ENCODE measurements at regions not wholly inside any gene's neighbourhood (a gene's known extent, or its start where the extent isn't known, plus 50 kb on each side); places are given as distances from the start of the nearest gene placed in this dataset.

- intact Hi-C loops (cut with DNase I; ENCODE audit: low total_unique reads) (no loop called here), in situ Hi-C loops (cut with MboI; ENCODE audit: low sequenced_read_pairs in 4 of 4) (no loop called here)
- no peaks in the 10 kb centered on the region for H3K36me3 ChIP-seq
- no peak for TF ChIP-seq POLR2A (IDR thresholded peaks at IDR 0.05)
- no peak for TF ChIP-seq CTCF (IDR thresholded peaks at IDR 0.05 in 4 of 5, conservative IDR thresholded peaks at IDR 0.05 in 1 of 5)
- no peak for ATAC-seq
- H3K27me3 ChIP-seq, result no peaks in the 10 kb centered on the region
- no peaks in the 10 kb centered on the region for H3K9me3 ChIP-seq
- no peak for DNase-seq
- H3K4me1 ChIP-seq, result no peaks in the 10 kb centered on the region
- no peak overlapping the region for H3K4me3 ChIP-seq
- H3K27ac ChIP-seq, result no peak overlapping the region
These were observed 131.2 kb upstream of the MAP3K1 start for GRCh38 chr5:56684159-56684558.

- intact Hi-C loops (cut with DNase I; ENCODE audit: low total_unique reads) (no loop called here), in situ Hi-C loops (cut with MboI; ENCODE audit: low sequenced_read_pairs in 4 of 4) (no loop called here)
- Histone ChIP-seq H3K36me3 (no peaks in the 10 kb centered on the region), H3K9me3 (no peaks in the 10 kb centered on the region), H3K4me3 (no peak overlapping the region), H3K4me1 (no peaks in the 10 kb centered on the region), H3K27me3 (no peaks in the 10 kb centered on the region), H3K27ac (no peak overlapping the region)
- DNase-seq (no peak), ATAC-seq (no peak)
- TF ChIP-seq CTCF (IDR thresholded peaks at IDR 0.05 in 4 of 5, conservative IDR thresholded peaks at IDR 0.05 in 1 of 5), result no peak
- TF ChIP-seq POLR2A (IDR thresholded peaks at IDR 0.05), result no peak
These were observed 131.6 kb upstream of the MAP3K1 start for GRCh38 chr5:56683733-56684132.

- Histone ChIP-seq H3K27ac (no peak overlapping the region), H3K36me3 (no peaks in the 10 kb centered on the region), H3K27me3 (no peaks in the 10 kb centered on the region), H3K4me3 (no peak overlapping the region), H3K4me1 (no peaks in the 10 kb centered on the region), H3K9me3 (no peaks in the 10 kb centered on the region)
- intact Hi-C loops (cut with DNase I; ENCODE audit: low total_unique reads), result no loop called here
- TF ChIP-seq POLR2A (IDR thresholded peaks at IDR 0.05) (no peak), CTCF (IDR thresholded peaks at IDR 0.05 in 4 of 5, conservative IDR thresholded peaks at IDR 0.05 in 1 of 5) (no peak)
- ATAC-seq (no peak), DNase-seq (no peak)
- in situ Hi-C loops (cut with MboI; ENCODE audit: low sequenced_read_pairs in 4 of 4), result no loop called here
These were observed 132.1 kb upstream of the MAP3K1 start for GRCh38 chr5:56683281-56683680.

GRCh38 chr5:56681346-56681745 is 134.0 kb upstream of the MAP3K1 start:
- Histone ChIP-seq H3K36me3 (no peaks in the 10 kb centered on the region), H3K4me1 (no peaks in the 10 kb centered on the region), H3K4me3 (no peak overlapping the region), H3K27me3 (no peaks in the 10 kb centered on the region), H3K9me3 (no peaks in the 10 kb centered on the region), H3K27ac (no peak overlapping the region)
- intact Hi-C loops (cut with DNase I; ENCODE audit: low total_unique reads), result no loop called here
- TF ChIP-seq CTCF (IDR thresholded peaks at IDR 0.05 in 4 of 5, conservative IDR thresholded peaks at IDR 0.05 in 1 of 5), result no peak
- no peak for TF ChIP-seq POLR2A (IDR thresholded peaks at IDR 0.05)
- ATAC-seq (no peak), DNase-seq (no peak)
- in situ Hi-C loops (cut with MboI; ENCODE audit: low sequenced_read_pairs in 4 of 4), result no loop called here

GRCh38 chr5:56680731-56681130 is 134.6 kb upstream of the MAP3K1 start:
- no peak for ATAC-seq
- Histone ChIP-seq H3K27ac (no peak overlapping the region), H3K36me3 (no peaks in the 10 kb centered on the region), H3K27me3 (no peaks in the 10 kb centered on the region), H3K4me3 (no peak overlapping the region), H3K9me3 (no peaks in the 10 kb centered on the region), H3K4me1 (no peaks in the 10 kb centered on the region)
- no peak for DNase-seq
- TF ChIP-seq POLR2A (IDR thresholded peaks at IDR 0.05) (no peak), CTCF (IDR thresholded peaks at IDR 0.05 in 4 of 5, conservative IDR thresholded peaks at IDR 0.05 in 1 of 5) (no peak)
- in situ Hi-C loops (cut with MboI; ENCODE audit: low sequenced_read_pairs in 4 of 4) (no loop called here), intact Hi-C loops (cut with DNase I; ENCODE audit: low total_unique reads) (no loop called here)

Data from gastrocnemius medialis (tissue), 4 donors.